EL (cell line): ENCODE measurements at regions not wholly inside any gene's neighbourhood (a gene's known extent, or its start where the extent isn't known, plus 50 kb on each side); places are given as distances from the start of the nearest gene placed in this dataset.

Source experiments
- DNase-seq: peaks from one replicate; pipeline ENCODE4 v3.0.0-alpha.2; 2016

DNA sequence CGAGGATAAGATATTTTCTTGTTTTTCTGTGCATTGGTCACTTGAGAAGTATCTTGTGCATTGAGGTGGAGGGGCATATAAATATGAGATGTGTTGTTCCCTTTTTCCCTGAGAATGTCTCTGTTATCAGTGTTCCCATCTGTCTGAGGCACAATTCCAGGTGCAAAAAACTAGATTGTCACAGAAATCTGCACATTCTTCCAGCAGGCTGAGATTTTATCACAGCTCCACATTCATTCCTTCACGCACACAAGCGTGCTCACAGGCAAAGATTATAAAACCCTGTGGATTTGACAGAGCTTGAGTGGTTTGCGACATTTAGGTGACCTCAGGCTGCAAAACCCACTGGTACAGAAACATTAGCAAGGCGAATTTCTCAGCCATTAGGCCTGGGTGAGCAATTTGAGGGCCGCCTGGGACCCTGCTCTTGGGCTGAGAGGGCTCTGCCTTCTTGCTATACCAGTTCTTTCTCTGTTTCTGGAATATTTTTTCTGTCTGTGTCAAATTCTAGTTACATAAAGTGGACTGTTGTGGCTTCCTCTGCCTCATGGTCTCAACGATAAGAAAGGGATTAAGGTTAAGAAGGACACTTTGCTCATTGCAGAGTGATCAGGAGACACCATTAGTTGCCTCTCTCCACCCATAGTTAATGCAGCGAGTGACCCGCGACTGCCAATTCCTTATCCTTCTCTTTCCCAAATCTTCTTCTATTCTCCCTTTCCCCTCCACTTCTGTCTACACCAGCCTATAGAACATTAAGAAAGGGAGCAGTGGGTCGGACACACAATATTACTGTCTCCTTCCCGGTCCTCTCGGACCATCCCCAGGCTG is 86.7 kb upstream of the C1QTNF7 start:
- no peak for DNase-seq

DNA sequence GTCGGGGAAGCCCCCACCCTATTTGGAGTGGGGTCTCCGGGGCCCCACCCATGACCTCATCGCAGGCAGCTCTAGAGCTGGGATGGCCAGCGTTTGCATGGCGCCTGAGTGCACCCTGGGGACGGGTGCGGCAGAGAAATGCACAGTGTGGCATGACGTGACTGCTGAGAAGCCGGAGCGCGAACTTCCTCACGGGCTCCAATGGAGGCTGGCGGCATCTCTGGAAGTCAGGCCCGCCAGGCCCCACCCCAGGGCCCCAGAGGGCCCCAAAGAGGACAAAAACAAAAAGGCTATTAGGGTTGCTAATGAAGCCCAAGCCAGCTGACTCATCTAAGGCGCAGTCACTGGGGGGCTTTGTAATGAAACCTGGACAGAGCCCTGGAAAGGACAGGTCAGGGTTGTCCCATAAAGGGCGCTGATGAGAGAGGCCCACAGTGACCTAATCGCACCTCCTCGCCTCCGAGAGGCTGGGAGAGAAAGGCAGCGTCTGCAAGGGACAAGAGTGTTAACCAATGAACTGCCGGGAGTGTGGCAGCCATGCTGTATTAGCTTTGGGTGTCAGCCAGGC is 86.0 kb upstream of the C1QTNF7 start:
- DNase-seq, result no peak

- no peak for DNase-seq
Measured at GRCh38 chr4:15343000-15343399, 84.8 kb upstream of the C1QTNF7 start.

GRCh38 chr4:15343581-15343980 is 84.3 kb upstream of the C1QTNF7 start:
- DNase-seq, result no peak

- DNase-seq, result peak; percentile 70
Measured at GRCh38 chr4:15344041-15344440, 83.8 kb upstream of the C1QTNF7 start.

GRCh38 chr4:15345134-15345533 is 82.7 kb upstream of the C1QTNF7 start:
- no peak for DNase-seq

GRCh38 chr4:15348236-15348635 is 79.6 kb upstream of the C1QTNF7 start:
- peak; percentile 40 for DNase-seq

DNA sequence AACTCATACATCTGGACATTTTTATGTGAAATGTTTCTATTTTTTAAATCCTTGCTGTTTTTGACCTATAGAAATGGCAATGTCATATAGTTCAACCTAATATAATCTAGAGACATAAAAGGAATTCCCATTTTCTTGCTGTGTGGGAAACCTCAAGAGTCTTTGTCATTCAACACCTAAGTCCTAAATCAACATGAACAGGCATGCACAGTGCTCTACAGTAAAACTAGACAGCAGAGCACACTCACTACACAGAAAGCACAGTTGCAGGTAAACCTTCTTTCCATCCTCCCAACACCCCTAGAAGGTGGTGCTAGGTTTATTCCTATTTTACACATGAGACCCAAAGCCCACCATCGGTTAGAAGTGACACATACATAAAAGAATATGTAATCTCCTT is 79.1 kb upstream of the C1QTNF7 start:
- DNase-seq, result no peak

- DNase-seq, result peak; percentile 17
Measured at GRCh38 chr4:15349531-15349935, 78.3 kb upstream of the C1QTNF7 start.

DNA sequence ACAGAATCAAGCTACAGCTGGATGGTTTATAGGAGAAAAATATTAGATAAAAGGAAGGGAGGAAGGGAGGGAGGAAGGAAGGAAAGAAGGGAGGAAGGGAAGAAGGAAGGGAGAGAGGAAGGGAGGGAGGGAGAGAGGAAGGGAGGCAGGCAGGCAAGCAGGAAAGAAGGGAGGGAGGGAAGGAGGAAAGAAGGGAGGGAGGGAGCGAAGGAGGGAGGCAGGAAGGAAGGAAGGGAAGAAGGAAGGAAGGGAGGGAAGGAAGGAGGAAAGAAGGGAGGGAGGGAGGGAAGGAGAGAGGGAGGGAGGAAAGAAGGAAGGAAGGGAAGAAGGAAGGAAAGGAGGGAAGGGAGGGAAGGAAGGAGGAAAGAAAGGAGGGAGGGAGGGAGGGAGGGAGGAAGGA is 77.9 kb upstream of the C1QTNF7 start:
- no peak for DNase-seq

- no peak for DNase-seq
Measured at GRCh38 chr4:15352524-15352923, 75.3 kb upstream of the C1QTNF7 start.

GRCh38 chr4:15353207-15353606 is 74.6 kb upstream of the C1QTNF7 start:
- no peak for DNase-seq

DNA sequence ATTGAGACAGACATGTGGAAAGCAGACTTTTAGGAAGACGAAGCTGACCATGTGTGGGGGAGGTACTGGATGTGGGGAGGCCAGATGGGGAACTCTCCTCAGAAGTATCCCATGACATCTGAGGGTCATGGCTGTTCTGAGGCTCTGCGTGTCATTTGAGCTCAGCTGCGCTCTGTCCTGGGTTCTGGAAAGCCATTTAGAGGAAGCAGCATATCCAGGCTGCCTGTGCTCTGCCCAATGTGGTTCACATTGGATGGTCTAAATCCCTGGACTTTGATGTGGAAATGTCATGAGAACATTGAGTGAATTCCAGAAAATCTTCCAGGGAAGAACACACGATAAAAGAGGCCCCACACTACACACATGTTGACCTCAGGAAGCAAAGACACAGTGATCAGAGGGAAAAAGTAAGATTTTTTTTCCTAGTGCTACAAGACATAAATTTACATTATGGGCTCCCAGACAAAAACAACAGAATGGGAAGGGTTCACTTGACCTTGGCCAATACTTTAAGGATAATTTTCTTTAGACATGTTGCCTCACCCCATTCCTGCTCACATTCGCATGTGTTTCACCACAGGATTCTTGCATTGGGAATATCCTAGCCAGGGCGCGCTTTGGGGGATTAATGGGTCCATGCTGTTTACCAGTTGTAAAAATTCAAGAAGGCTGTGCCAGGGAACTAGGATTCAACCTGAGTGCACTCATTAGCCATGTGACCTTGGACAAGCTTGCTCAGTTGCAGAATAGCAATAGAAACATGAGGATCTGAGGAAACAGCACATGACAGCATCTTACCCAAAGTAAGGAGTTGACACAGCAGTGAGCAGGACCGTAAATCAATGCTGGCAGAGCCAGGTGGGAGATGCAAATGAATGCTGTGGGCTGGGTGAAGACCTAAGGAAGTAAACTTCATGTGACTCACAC is 73.2 kb upstream of the C1QTNF7 start:
- DNase-seq, result no peak

DNA sequence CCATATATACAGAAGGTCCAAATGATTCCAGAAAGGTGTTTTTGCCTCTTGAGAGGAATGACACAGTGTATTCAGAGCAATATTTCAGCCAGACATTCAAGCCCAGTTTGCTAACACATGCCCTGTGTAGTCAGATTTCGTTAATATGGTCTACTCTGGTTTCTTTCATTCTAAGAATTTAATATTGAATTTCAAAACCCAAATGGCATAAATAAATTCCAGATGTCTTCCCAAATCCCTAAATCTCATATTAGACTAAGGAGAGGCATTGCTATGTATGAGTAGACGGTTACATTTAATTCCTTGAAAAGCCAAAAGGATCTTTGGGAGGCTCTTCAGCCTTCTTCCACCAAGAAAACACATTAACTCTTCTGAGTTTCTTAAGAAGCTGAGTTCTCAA is 66.3 kb upstream of the C1QTNF7 start:
- DNase-seq, result no peak

GRCh38 chr4:15362541-15362940 is 65.3 kb upstream of the C1QTNF7 start:
- no peak for DNase-seq

- no peak for DNase-seq
Measured at GRCh38 chr4:15364183-15364582, 63.6 kb upstream of the C1QTNF7 start.

DNA sequence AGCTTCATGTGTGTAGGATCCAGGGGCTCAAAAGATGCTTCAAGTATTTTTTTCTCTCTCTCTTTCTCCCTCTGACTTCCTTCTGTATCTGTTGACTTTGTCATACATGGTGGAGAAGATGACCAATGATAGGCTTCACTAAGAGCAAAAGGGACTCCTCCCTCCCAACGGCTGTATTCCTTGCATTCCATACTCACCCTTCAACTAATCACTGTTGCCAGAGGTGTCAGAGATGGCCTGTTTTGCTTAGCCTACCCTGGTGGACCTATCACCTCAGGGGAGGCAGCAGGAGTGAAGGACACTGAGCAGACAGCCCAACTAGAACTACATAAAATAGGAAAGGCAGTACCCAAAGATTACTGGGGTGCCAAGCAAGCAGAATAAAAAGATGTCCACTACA is 62.2 kb upstream of the C1QTNF7 start:
- no peak for DNase-seq

- DNase-seq, result peak; percentile 53
Measured at GRCh38 chr4:15366721-15367120, 61.1 kb upstream of the C1QTNF7 start.

- peak; percentile 75 for DNase-seq
Measured at GRCh38 chr4:15368856-15369255, 59.0 kb upstream of the C1QTNF7 start.

DNA sequence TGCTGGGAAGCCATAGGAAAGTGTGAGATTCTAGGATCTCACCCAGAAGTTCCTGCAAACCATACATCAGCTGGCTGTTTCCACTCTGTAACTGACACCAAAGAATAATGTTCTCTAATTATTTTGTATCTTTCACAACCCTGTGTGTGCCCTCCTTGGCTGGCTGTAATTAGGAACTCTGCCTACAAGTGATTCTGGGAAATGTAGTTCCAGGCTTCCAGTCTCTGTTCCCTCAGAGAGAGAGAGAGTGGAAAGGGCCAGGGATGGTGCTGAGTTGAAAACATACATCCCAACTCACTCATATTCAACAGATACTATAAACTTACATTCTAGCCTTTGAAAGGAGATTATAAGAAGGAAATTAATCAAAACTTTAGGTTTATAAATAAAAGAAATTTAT is 57.5 kb upstream of the C1QTNF7 start:
- DNase-seq, result no peak

DNA sequence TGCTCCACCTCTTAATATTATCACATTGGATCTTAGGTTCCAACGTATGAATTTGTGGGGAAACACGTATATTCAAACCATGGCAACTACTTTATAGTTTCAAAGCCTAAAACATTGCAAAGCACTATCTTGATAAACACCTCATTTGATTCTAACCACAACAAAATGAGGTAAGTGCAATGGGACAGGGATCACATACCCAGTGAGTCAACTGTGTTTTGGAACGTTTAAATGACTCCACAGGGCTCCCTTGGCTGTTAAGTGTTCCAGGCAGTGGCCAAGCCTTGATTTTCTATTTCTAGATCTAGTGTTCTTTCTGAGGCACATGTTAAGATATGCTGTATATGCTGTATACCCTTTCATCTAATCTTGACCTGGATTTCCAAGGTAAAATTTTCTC is 54.5 kb upstream of the C1QTNF7 start:
- no peak for DNase-seq

DNA sequence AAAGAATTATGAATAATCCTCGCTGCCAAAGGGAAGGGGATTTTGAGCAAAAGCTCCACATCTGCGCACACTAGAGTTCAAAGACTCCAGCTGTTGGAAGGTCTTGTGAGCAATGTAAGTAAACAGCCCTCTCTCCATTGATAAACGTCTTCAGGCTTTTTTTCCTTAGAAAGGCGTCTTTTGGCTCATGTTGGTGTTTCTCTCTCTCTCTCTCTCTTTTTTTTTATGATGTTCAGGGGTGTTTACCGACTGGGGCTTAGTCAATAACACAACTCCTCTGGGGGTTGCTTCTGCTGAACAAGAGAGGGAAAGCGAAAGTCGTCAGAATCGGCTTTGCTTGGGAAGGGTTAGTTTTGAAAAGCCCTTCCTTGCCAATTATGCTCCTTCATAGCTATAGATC is 53.2 kb upstream of the C1QTNF7 start:
- no peak for DNase-seq

GRCh38 chr4:15375667-15376066 is 52.2 kb upstream of the C1QTNF7 start:
- no peak for DNase-seq

DNA sequence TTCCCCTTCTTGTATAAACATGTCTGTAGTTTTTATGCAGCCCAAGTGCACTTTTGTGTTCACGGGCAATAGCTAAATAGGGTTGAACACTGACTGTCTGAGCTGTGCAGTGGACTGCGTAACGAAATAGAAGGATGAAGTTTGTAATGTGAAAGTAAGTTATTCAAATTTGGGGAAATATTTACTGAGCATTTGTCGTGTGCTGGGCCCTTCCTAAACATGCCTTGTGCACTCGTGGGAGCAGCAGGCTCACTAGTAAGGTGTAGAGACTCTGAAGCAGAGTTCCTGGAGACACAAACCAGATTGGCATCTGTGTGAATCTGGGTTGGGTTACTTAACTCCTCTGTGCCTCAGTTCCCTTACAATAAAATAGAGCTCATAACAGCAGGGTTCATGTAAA is 51.7 kb upstream of the C1QTNF7 start:
- DNase-seq, result no peak
